Trophoblast cell (in vitro differentiated cells and primary cell): ENCODE measurements at regions not wholly inside any gene's neighbourhood (a gene's known extent, or its start where the extent isn't known, plus 50 kb on each side); places are given as distances from the start of the nearest gene placed in this dataset.
"Not testable (repeated sequence)": the region's sequence is repeated elsewhere in the genome, so short reads cannot be mapped to it uniquely, and the experiment has no call there.

ENCODE experiments used
- DNase-seq, 2 donors: peaks; one replicate each; pipeline ENCODE4 v3.0.0-alpha.2; 2016
- H2AFZ ChIP-seq: 2 replicates; pipeline ENCODE4 v1.6.1; 2013; ENCODE audit warnings: low read length, moderate library complexity, mild to moderate bottlenecking; ENCODE audit not compliant: insufficient read depth, poor library complexity
- H2AK5ac ChIP-seq: 2 replicates; pipeline ENCODE4 v1.6.1; 2013; ENCODE audit warnings: mild to moderate bottlenecking, low read length
- H2BK120ac ChIP-seq: 2 replicates; pipeline ENCODE4 v1.6.1; 2013; ENCODE audit warnings: low read length, mild to moderate bottlenecking, moderate library complexity; ENCODE audit not compliant: insufficient read depth, poor library complexity
- H2BK12ac ChIP-seq: 2 replicates; pipeline ENCODE4 v1.6.1; 2013; ENCODE audit warnings: mild to moderate bottlenecking, low read length, moderate library complexity
- H2BK5ac ChIP-seq: 2 replicates; pipeline ENCODE4 v1.6.1; 2013; ENCODE audit warnings: low read length, low read depth, moderate library complexity, mild to moderate bottlenecking; ENCODE audit not compliant: poor library complexity
- H3K14ac ChIP-seq: 2 replicates; pipeline ENCODE4 v1.6.1; 2013; ENCODE audit warnings: mild to moderate bottlenecking, low read length
- H3K18ac ChIP-seq: 2 replicates; pipeline ENCODE4 v1.6.1; 2013; ENCODE audit warnings: mild to moderate bottlenecking, low read length
- H3K23ac ChIP-seq: 2 replicates; pipeline ENCODE4 v1.6.1; 2013; ENCODE audit warnings: low read length
- H3K27ac ChIP-seq: 2 replicates; pipeline ENCODE4 v1.5.1; 2013; ENCODE audit warnings: low read depth, mild to moderate bottlenecking, inconsistent platforms, low read length, moderate library complexity
- H3K27me3 ChIP-seq: 2 replicates; pipeline ENCODE4 v1.6.1; 2013; ENCODE audit warnings: inconsistent platforms, mild to moderate bottlenecking, low read length, moderate library complexity; ENCODE audit not compliant: insufficient read depth
- H3K36me3 ChIP-seq, 2 experiments: 1 replicate in 1 of 2; 2 replicates in 1 of 2; pipeline ENCODE4 v1.6.1; 2013; ENCODE audit warnings: low read length in 2 of 2, mild to moderate bottlenecking in 2 of 2, moderate library complexity in 1 of 2; ENCODE audit not compliant: insufficient read depth in 2 of 2, control insufficient read depth in 1 of 2
- H3K4ac ChIP-seq: 2 replicates; pipeline ENCODE4 v1.6.1; 2013; ENCODE audit warnings: low read depth, mild to moderate bottlenecking, low read length, moderate library complexity
- H3K4me1 ChIP-seq, 2 experiments: 1 replicate in 1 of 2; 2 replicates in 1 of 2; pipeline ENCODE4 v1.6.1; 2013; ENCODE audit warnings: low read length in 2 of 2, mild to moderate bottlenecking in 2 of 2, moderate library complexity in 1 of 2; ENCODE audit not compliant: insufficient read depth in 2 of 2, control insufficient read depth in 1 of 2
- H3K4me2 ChIP-seq: 2 replicates; pipeline ENCODE4 v1.6.1; 2013; ENCODE audit warnings: inconsistent platforms, mild to moderate bottlenecking, low read length, moderate library complexity
- H3K4me3 ChIP-seq: 2 replicates; pipeline ENCODE4 v1.5.1; 2013; ENCODE audit warnings: mild to moderate bottlenecking, low read depth, low read length, inconsistent platforms
- H3K79me1 ChIP-seq: one replicate; pipeline ENCODE4 v1.6.1; 2013; ENCODE audit warnings: low read length
- H3K79me2 ChIP-seq: 2 replicates; pipeline ENCODE4 v1.6.1; 2013; ENCODE audit warnings: low read length, mild to moderate bottlenecking; ENCODE audit not compliant: control insufficient read depth, insufficient read depth, poor library complexity
- H3K9ac ChIP-seq: 2 replicates; pipeline ENCODE4 v1.6.1; 2013; ENCODE audit warnings: mild to moderate bottlenecking, low read length
- H3K9me3 ChIP-seq: 2 replicates; pipeline ENCODE4 v1.6.1; 2013; ENCODE audit warnings: low read depth, mild to moderate bottlenecking, control low read depth, inconsistent platforms, low read length; ENCODE audit not compliant: insufficient read depth
- H4K12ac ChIP-seq: 2 replicates; pipeline ENCODE4 v1.6.1; 2013; ENCODE audit warnings: low read depth, mild to moderate bottlenecking, low read length, moderate library complexity
- H4K8ac ChIP-seq: 2 replicates; pipeline ENCODE4 v1.6.1; 2013; ENCODE audit warnings: low read depth, mild to moderate bottlenecking, low read length, moderate library complexity
- H4K91ac ChIP-seq: one replicate; pipeline ENCODE4 v1.6.1; 2013; ENCODE audit warnings: low read depth, mild to moderate bottlenecking, low read length, moderate library complexity
- WGBS: extraction: QIAGEN DNeasy Blood & Tissue Kit; methylation state at CpG from one replicate; pipeline ENCODE4 v1.1.7; 2013; ENCODE audit warnings: missing lambda C conversion rate; ENCODE audit not compliant: insufficient read length, insufficient coverage; ENCODE audit errors: extremely low coverage; 5-methylcytosine and 5-hydroxymethylcytosine counted together

GRCh38 chr7:121530227-121531174, 134.4 kb upstream of the FAM3C start:
- Histone ChIP-seq H3K9me3 (no peaks in the 10 kb centered on the region), H2BK5ac (peak overlapping the region; percentile 40), H3K4me2 (no peak overlapping the region), H4K8ac (no peak overlapping the region), H4K12ac (no peak overlapping the region), H3K79me2 (no peaks in the 10 kb centered on the region), H3K27me3 (no peaks in the 10 kb centered on the region), H3K36me3 (no peaks in the 10 kb centered on the region), H2AFZ (no peak overlapping the region), H4K91ac (no peak overlapping the region), H2BK120ac (no peak overlapping the region), H2BK12ac (no peak overlapping the region), H3K4ac (no peak overlapping the region), H3K14ac (no peak overlapping the region), H3K23ac (no peak overlapping the region), H3K4me1 (no peaks in the 10 kb centered on the region), H3K27ac (peak overlapping the region; percentile 91), H3K9ac (no peak overlapping the region), H3K4me3 (no peak overlapping the region), H3K79me1 (peaks cover 4% of the 10 kb centered on the region), H2AK5ac (no peak overlapping the region), H3K18ac (no peak overlapping the region)
- no CpG with 5 or more reads among the region's 4 CpGs for WGBS
- peak; percentile 71 to 77 for DNase-seq

GRCh38 chr7:121529003-121529402, 132.9 kb upstream of the FAM3C start:
- Histone ChIP-seq H4K91ac (no peak overlapping the region), H2BK5ac (no peak overlapping the region), H2AFZ (no peak overlapping the region), H2AK5ac (no peak overlapping the region), H3K27me3 (no peaks in the 10 kb centered on the region), H3K79me1 (peaks cover 4% of the 10 kb centered on the region), H3K4me1 (no peaks in the 10 kb centered on the region), H3K23ac (no peak overlapping the region), H3K18ac (no peak overlapping the region), H3K36me3 (no peaks in the 10 kb centered on the region), H3K4ac (no peak overlapping the region), H3K14ac (no peak overlapping the region), H3K4me2 (no peak overlapping the region), H4K8ac (no peak overlapping the region), H3K9ac (no peak overlapping the region), H2BK120ac (no peak overlapping the region), H2BK12ac (no peak overlapping the region), H4K12ac (no peak overlapping the region), H3K27ac (no peak overlapping the region), H3K9me3 (no peaks in the 10 kb centered on the region), H3K79me2 (no peaks in the 10 kb centered on the region), H3K4me3 (no peak overlapping the region)
- DNase-seq, result peak; percentile 27 to 73
- WGBS, result no CpG with 5 or more reads among the region's 3 CpGs

GRCh38 chr7:121526210-121526609, 130.1 kb upstream of the FAM3C start:
- H2AFZ ChIP-seq, H3K36me3 ChIP-seq, H3K79me2 ChIP-seq, H4K12ac ChIP-seq, H3K4me3 ChIP-seq, H3K14ac ChIP-seq, H3K18ac ChIP-seq, H3K79me1 ChIP-seq, H3K9me3 ChIP-seq, H3K27ac ChIP-seq, H3K9ac ChIP-seq, H2BK5ac ChIP-seq, H4K8ac ChIP-seq, H4K91ac ChIP-seq, H3K27me3 ChIP-seq, H3K23ac ChIP-seq, DNase-seq, H2BK12ac ChIP-seq, H3K4me1 ChIP-seq, H3K4ac ChIP-seq, H2BK120ac ChIP-seq, H2AK5ac ChIP-seq, H3K4me2 ChIP-seq: not testable (repeated sequence)
- WGBS, result no CpG with 5 or more reads among the region's 3 CpGs

DNA sequence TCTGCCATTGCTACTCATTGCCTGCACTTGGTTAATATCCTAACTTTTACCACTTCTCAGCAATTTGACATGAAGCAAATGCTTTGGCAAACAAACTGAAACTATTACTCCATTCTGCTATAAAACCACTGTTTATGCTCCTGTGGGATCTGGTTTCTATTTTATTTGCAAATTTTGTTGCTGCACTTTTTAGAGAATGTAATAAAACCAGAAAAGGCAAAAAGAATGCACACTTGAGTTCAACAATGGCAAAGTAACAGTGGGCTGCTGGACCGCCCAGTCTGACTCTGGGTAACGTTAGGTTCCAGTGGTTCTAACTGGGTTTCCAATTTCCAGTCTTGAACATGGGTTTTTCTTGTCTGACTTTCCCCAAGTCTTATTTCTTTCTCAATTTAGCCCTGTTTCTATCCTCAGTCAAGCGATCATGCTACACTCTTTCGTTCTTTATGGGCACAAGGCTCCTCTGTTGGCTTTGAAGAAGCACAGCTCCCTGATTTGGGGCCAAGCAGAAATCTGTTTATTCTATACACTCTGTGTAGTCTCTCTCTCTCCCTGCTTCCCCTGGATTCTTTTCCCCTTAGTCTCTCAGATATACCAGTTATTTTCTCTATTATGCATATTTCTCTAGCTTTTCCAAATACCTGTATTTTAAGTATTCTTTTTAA, 129.2 kb upstream of the FAM3C start:
- Histone ChIP-seq H3K9me3 (no peaks in the 10 kb centered on the region), H3K4ac (no peak overlapping the region), H3K79me2 (no peaks in the 10 kb centered on the region), H3K27ac (no peak overlapping the region), H3K79me1 (peaks cover 4% of the 10 kb centered on the region), H2BK120ac (no peak overlapping the region), H2BK12ac (no peak overlapping the region), H4K91ac (no peak overlapping the region), H4K8ac (no peak overlapping the region), H3K36me3 (no peaks in the 10 kb centered on the region), H3K9ac (no peak overlapping the region), H2BK5ac (no peak overlapping the region), H2AFZ (no peak overlapping the region), H3K23ac (no peak overlapping the region), H3K27me3 (no peaks in the 10 kb centered on the region), H3K18ac (no peak overlapping the region), H3K4me1 (peaks cover 0 to 2% of the 10 kb centered on the region in 2 experiments), H4K12ac (no peak overlapping the region), H3K4me2 (no peak overlapping the region), H2AK5ac (no peak overlapping the region), H3K4me3 (no peak overlapping the region), H3K14ac (no peak overlapping the region)
- no peak for DNase-seq
- no CpG with 5 or more reads among the region's 4 CpGs for WGBS
